NCI-H2227 (cell line): ENCODE measurements at regions not wholly inside any gene's neighbourhood (a gene's known extent, or its start where the extent isn't known, plus 50 kb on each side); places are given as distances from the start of the nearest gene placed in this dataset.
"Not testable (repeated sequence)": the region's sequence is repeated elsewhere in the genome, so short reads cannot be mapped to it uniquely, and the experiment has no call there.

Source experiments
- DNase-seq: peaks from one replicate; lab custom pipeline; 2025; ENCODE audit not compliant: unreplicated experiment; lab: John Stamatoyannopoulos, UW

GRCh38 chr6:169918239-169918953 lies 167.0 kb downstream of the ERMARD start:
- DNase-seq: no peak

GRCh38 chr6:169917153-169917552 lies 165.7 kb downstream of the ERMARD start:
- no peak for DNase-seq

- DNase-seq: no peak
These were observed 164.5 kb downstream of the ERMARD start for GRCh38 chr6:169915769-169916550.

- not testable (repeated sequence) for DNase-seq
These were observed 162.3 kb downstream of the ERMARD start for GRCh38 chr6:169913745-169914144.

GRCh38 chr6:169913096-169913638 lies 161.7 kb downstream of the ERMARD start:
- no peak for DNase-seq

GRCh38 chr6:169912266-169913095 lies 161.1 kb downstream of the ERMARD start:
- no peak for DNase-seq

GRCh38 chr6:169911264-169912263 lies 160.1 kb downstream of the ERMARD start:
- no peak for DNase-seq

GRCh38 chr6:169909113-169909512 lies 157.7 kb downstream of the ERMARD start:
- no peak for DNase-seq

- DNase-seq: no peak
These were observed 157.0 kb downstream of the ERMARD start for GRCh38 chr6:169908403-169908933.

- no peak for DNase-seq
These were observed 156.1 kb downstream of the ERMARD start for GRCh38 chr6:169907419-169908115.

GRCh38 chr6:169906688-169907418 lies 155.4 kb downstream of the ERMARD start:
- DNase-seq: no peak

GRCh38 chr6:169906004-169906687 lies 154.7 kb downstream of the ERMARD start:
- no peak for DNase-seq

GRCh38 chr6:169905041-169905807 lies 153.8 kb downstream of the ERMARD start:
- no peak for DNase-seq

GRCh38 chr6:169904051-169904922 lies 152.9 kb downstream of the ERMARD start:
- DNase-seq: no peak

GRCh38 chr6:169903122-169903521 lies 151.7 kb downstream of the ERMARD start:
- DNase-seq: no peak

- DNase-seq: no peak
These were observed 151.2 kb downstream of the ERMARD start for GRCh38 chr6:169902604-169903003.
